Common myeloid progenitor, CD34-positive (primary cell): ENCODE measurements at regions not wholly inside any gene's neighbourhood (a gene's known extent, or its start where the extent isn't known, plus 50 kb on each side); places are given as distances from the start of the nearest gene placed in this dataset.

Experiments
- CTCF ChIA-PET: fragments of 350-600 bp; sonication (Branson Sonifier 250); formaldehyde crosslinking; loops from one replicate; lab custom pipeline; 2021; ENCODE audit warnings: antibody characterized with exemption; lab: Charles Lee
- POLR2A ChIA-PET: fragments of 350-600 bp; sonication (Branson Sonifier 250); formaldehyde crosslinking; loops from one replicate; lab custom pipeline; 2021; ENCODE audit warnings: antibody characterized with exemption; lab: Charles Lee
- DNase-seq, 3 donors: peaks; one replicate each; pipeline versions ENCODE4 v3.0.0 to v3.0.0-alpha.2; 2013
- H3K27ac ChIP-seq, 2 experiments: 1 replicate in 1 of 2; 2 replicates in 1 of 2; pipeline ENCODE4 v1.7.0; 2013; ENCODE audit warnings: inconsistent platforms in 2 of 2, low read length in 2 of 2, mild to moderate bottlenecking in 2 of 2, low read depth in 1 of 2, moderate library complexity in 1 of 2; ENCODE audit not compliant: severe bottlenecking in 2 of 2, insufficient read depth in 1 of 2, poor library complexity in 1 of 2
- H3K27me3 ChIP-seq, 5 experiments: replicated peaks in 2 of 5; 1 replicate in 3 of 5; 2 replicates in 2 of 5; pipeline versions ENCODE4 v1.6.1 to v1.7.0; 2013; ENCODE audit warnings: low read length in 4 of 5, mild to moderate bottlenecking in 2 of 5, moderate library complexity in 2 of 5, inconsistent platforms in 1 of 5; ENCODE audit not compliant: insufficient read depth in 5 of 5, control insufficient read depth in 4 of 5
- H3K36me3 ChIP-seq, 4 experiments: 1 replicate in 2 of 4; 2 replicates in 2 of 4; pipeline versions ENCODE4 v1.6.1 to v1.7.0; 2013; ENCODE audit warnings: low read length in 3 of 4, control low read depth in 1 of 4, mild to moderate bottlenecking in 1 of 4; ENCODE audit not compliant: control insufficient read depth in 4 of 4, insufficient read depth in 4 of 4
- H3K4me1 ChIP-seq, 4 experiments: 1 replicate in 3 of 4; 2 replicates in 1 of 4; pipeline versions ENCODE4 v1.6.1 to v1.7.1; 2013; ENCODE audit warnings: low read length in 3 of 4, mild to moderate bottlenecking in 3 of 4, control low read depth in 1 of 4, inconsistent platforms in 1 of 4, moderate library complexity in 1 of 4; ENCODE audit not compliant: control insufficient read depth in 4 of 4, insufficient read depth in 4 of 4; ENCODE audit errors: control extremely low read depth in 1 of 4
- H3K4me3 ChIP-seq, 7 experiments: 1 replicate in 4 of 7; 2 replicates in 3 of 7; pipeline versions ENCODE4 v1.5.1 to v1.7.0; 2013; ENCODE audit warnings: mild to moderate bottlenecking in 7 of 7, low read length in 6 of 7, moderate library complexity in 6 of 7, inconsistent platforms in 2 of 7, low read depth in 2 of 7, control low read depth in 1 of 7; ENCODE audit not compliant: insufficient read depth in 4 of 7, control insufficient read depth in 1 of 7; ENCODE audit errors: extremely low read depth in 1 of 7
- H3K9me3 ChIP-seq, 5 experiments: 1 replicate in 4 of 5; 2 replicates in 1 of 5; pipeline versions ENCODE4 v1.6.1 to v1.7.1; 2013; ENCODE audit warnings: low read length in 4 of 5, mild to moderate bottlenecking in 2 of 5, inconsistent platforms in 1 of 5, low read depth in 1 of 5, moderate library complexity in 1 of 5; ENCODE audit not compliant: control insufficient read depth in 4 of 5, insufficient read depth in 2 of 5; ENCODE audit errors: control extremely low read depth in 1 of 5
- WGBS: methylation state at CpG from one replicate; pipeline ENCODE4 v1.1.5; 2013; ENCODE audit not compliant: insufficient coverage; 5-methylcytosine and 5-hydroxymethylcytosine counted together

- H3K4me1 ChIP-seq: no peaks in the 10 kb centered on the region
- ChIA-PET POLR2A (no interaction called here), CTCF (interaction anchor here (0.6 kb wide), 1 partner anchor 675 kb away, joined by 3 read pairs; no protein-coding TSS in a partner anchor)
Measured at GRCh38 chr10:4526311-4526731, 299.7 kb upstream of the AKR1E2 start.

GRCh38 chr10:4525103-4525502 lies 300.9 kb upstream of the AKR1E2 start:
- WGBS: no CpG with 5 or more reads among the region's 1 CpG
- ChIA-PET POLR2A (no interaction called here), CTCF (no interaction called here)
- H3K36me3 ChIP-seq: no peaks in the 10 kb centered on the region
- H3K27ac ChIP-seq: no peak overlapping the region
- DNase-seq: no peak
- H3K4me3 ChIP-seq: no peak overlapping the region
- H3K27me3 ChIP-seq: no peaks in the 10 kb centered on the region
- H3K9me3 ChIP-seq: no peaks in the 10 kb centered on the region
- H3K4me1 ChIP-seq: no peaks in the 10 kb centered on the region

More at GRCh38 chr10:4526311-4526731, 299.7 kb upstream of the AKR1E2 start:
- no peak overlapping the region for H3K4me3 ChIP-seq
- 100% methylated on average over 2 of the region's 4 CpGs for WGBS
- no peak for DNase-seq
- no peaks in the 10 kb centered on the region for H3K27me3 ChIP-seq
- H3K9me3 ChIP-seq: no peaks in the 10 kb centered on the region
- H3K36me3 ChIP-seq: no peaks in the 10 kb centered on the region
- no peak overlapping the region for H3K27ac ChIP-seq

GRCh38 chr10:4522296-4523000 lies 303.6 kb upstream of the AKR1E2 start:
- no peak overlapping the region for H3K27ac ChIP-seq
- no peaks in the 10 kb centered on the region for H3K4me1 ChIP-seq
- no peaks in the 10 kb centered on the region for H3K36me3 ChIP-seq
- no peak overlapping the region for H3K4me3 ChIP-seq
- H3K27me3 ChIP-seq: no peaks in the 10 kb centered on the region
- WGBS: 97% methylated on average over 3 of the region's 8 CpGs
- no peaks in the 10 kb centered on the region for H3K9me3 ChIP-seq
- no peak for DNase-seq
- ChIA-PET POLR2A (no interaction called here), CTCF (no interaction called here)

- Histone ChIP-seq H3K27me3 (no peaks in the 10 kb centered on the region), H3K4me1 (no peaks in the 10 kb centered on the region), H3K27ac (no peak overlapping the region), H3K4me3 (no peak overlapping the region), H3K9me3 (peaks cover 0 to 4% (median 0%) of the 10 kb centered on the region in 5 experiments), H3K36me3 (no peaks in the 10 kb centered on the region)
- CTCF ChIA-PET: no interaction called here
- peak in 2 of 3 donors; percentile 3 to 4 for DNase-seq
- POLR2A ChIA-PET: no interaction called here
- 100% methylated on average over 2 of the region's 3 CpGs for WGBS
Measured at GRCh38 chr10:4519658-4520402, 306.2 kb upstream of the AKR1E2 start.

GRCh38 chr10:4517746-4518145 lies 308.3 kb upstream of the AKR1E2 start:
- Histone ChIP-seq H3K4me3 (no peak overlapping the region), H3K27me3 (no peaks in the 10 kb centered on the region), H3K9me3 (peaks cover 0 to 4% (median 0%) of the 10 kb centered on the region in 5 experiments), H3K4me1 (peaks cover 5 to 11% (median 7%) of the 10 kb centered on the region in 4 experiments), H3K36me3 (no peaks in the 10 kb centered on the region), H3K27ac (no peak overlapping the region)
- POLR2A ChIA-PET: no interaction called here
- no peak for DNase-seq
- WGBS: 90% methylated on average over 1 of the region's 1 CpG
- CTCF ChIA-PET: no interaction called here

- Histone ChIP-seq H3K27me3 (no peaks in the 10 kb centered on the region), H3K9me3 (peaks cover 0 to 4% (median 0%) of the 10 kb centered on the region in 5 experiments), H3K4me3 (no peak overlapping the region), H3K4me1 (peaks cover 5 to 11% (median 7%) of the 10 kb centered on the region in 4 experiments), H3K27ac (no peak overlapping the region), H3K36me3 (no peaks in the 10 kb centered on the region)
- no peak for DNase-seq
- ChIA-PET POLR2A (interaction anchor here (0.7 kb wide), 2 partner anchors 98 to 250 kb away, joined by 3 to 4 read pairs; no protein-coding TSS in a partner anchor), CTCF (no interaction called here)
- WGBS: 97% methylated on average over 5 of the region's 5 CpGs
Measured at GRCh38 chr10:4515721-4516120, 310.3 kb upstream of the AKR1E2 start.
